IPS-NIHi7 (cell line): ENCODE measurements at regions not wholly inside any gene's neighbourhood (a gene's known extent, or its start where the extent isn't known, plus 50 kb on each side); places are given as distances from the start of the nearest gene placed in this dataset.

Source experiments
- DNase-seq: peaks from one replicate; pipeline ENCODE4 v3.0.0; 2012; ENCODE audit warnings: mixed read lengths; ENCODE audit errors: extremely low spot score

- DNase-seq = peak; percentile 94
These were observed 267.4 kb upstream of the HMGA2 start for GRCh38 chr12:65556676-65557437.

GRCh38 chr12:65557438-65558181 lies 266.7 kb upstream of the HMGA2 start:
- no peak for DNase-seq

- DNase-seq = no peak
These were observed 264.0 kb upstream of the HMGA2 start for GRCh38 chr12:65560286-65560685.

GRCh38 chr12:65561798-65562382 lies 262.4 kb upstream of the HMGA2 start:
- DNase-seq = no peak

GRCh38 chr12:65565601-65566560 lies 258.4 kb upstream of the HMGA2 start:
- DNase-seq = peak; percentile 46

- DNase-seq = no peak
These were observed 257.5 kb upstream of the HMGA2 start for GRCh38 chr12:65566751-65567150.

- no peak for DNase-seq
These were observed 256.5 kb upstream of the HMGA2 start for GRCh38 chr12:65567820-65568219.

GRCh38 chr12:65568517-65568916 lies 255.8 kb upstream of the HMGA2 start:
- DNase-seq = no peak

GRCh38 chr12:65570451-65571130 lies 253.7 kb upstream of the HMGA2 start:
- no peak for DNase-seq

GRCh38 chr12:65574867-65575266 lies 249.4 kb upstream of the HMGA2 start:
- DNase-seq = no peak

- no peak for DNase-seq
These were observed 240.3 kb upstream of the HMGA2 start for GRCh38 chr12:65584016-65584415.

- DNase-seq = no peak
These were observed 238.4 kb upstream of the HMGA2 start for GRCh38 chr12:65585648-65586602.

GRCh38 chr12:65586796-65587195 lies 237.5 kb upstream of the HMGA2 start:
- DNase-seq = no peak

GRCh38 chr12:65590318-65590717 lies 234.0 kb upstream of the HMGA2 start:
- DNase-seq = no peak

GRCh38 chr12:65592416-65592815 lies 231.9 kb upstream of the HMGA2 start:
- DNase-seq = no peak

GRCh38 chr12:65593239-65593701 lies 231.0 kb upstream of the HMGA2 start:
- no peak for DNase-seq

GRCh38 chr12:65594409-65594808 lies 229.9 kb upstream of the HMGA2 start:
- no peak for DNase-seq

- peak; percentile 42 for DNase-seq
These were observed 229.2 kb upstream of the HMGA2 start for GRCh38 chr12:65595016-65595560.

- DNase-seq = no peak
These were observed 227.7 kb upstream of the HMGA2 start for GRCh38 chr12:65596514-65597091.
